Osteoblast (primary cell): ENCODE measurements at regions not wholly inside any gene's neighbourhood (a gene's known extent, or its start where the extent isn't known, plus 50 kb on each side); places are given as distances from the start of the nearest gene placed in this dataset.

ENCODE experiments used
- DNase-seq: peaks from one replicate; pipeline ENCODE4 v3.0.0; 2011; ENCODE audit warnings: low spot score, mixed read lengths; ENCODE audit not compliant: insufficient read length; ENCODE audit errors: missing footprints
- H2AFZ ChIP-seq: 2 replicates; pipeline ENCODE4 v1.6.0; 2011; ENCODE audit warnings: mild to moderate bottlenecking, low read length
- H3K27ac ChIP-seq: 2 replicates; pipeline ENCODE4 v1.5.1; 2011; ENCODE audit warnings: mild to moderate bottlenecking, low read depth, low read length, moderate library complexity
- H3K27me3 ChIP-seq: 2 replicates; pipeline ENCODE4 v1.6.0; 2012; ENCODE audit warnings: mild to moderate bottlenecking, control low read depth, inconsistent platforms, low read length, moderate library complexity; ENCODE audit not compliant: insufficient read depth
- H3K36me3 ChIP-seq: 2 replicates; pipeline ENCODE4 v1.5.1; 2011; ENCODE audit warnings: mild to moderate bottlenecking, low read length, control low read depth, moderate library complexity; ENCODE audit not compliant: insufficient read depth
- H3K4me1 ChIP-seq: 2 replicates; pipeline ENCODE4 v1.5.1; 2011; ENCODE audit warnings: mild to moderate bottlenecking, low read length, control low read depth, moderate library complexity; ENCODE audit not compliant: insufficient read depth
- H3K4me2 ChIP-seq: 2 replicates; pipeline ENCODE4 v1.6.0; 2011; ENCODE audit warnings: mild to moderate bottlenecking, low read length; ENCODE audit not compliant: insufficient read depth
- H3K4me3 ChIP-seq: fragments of 200-600 bp; sonication (generic); 3 replicates; pipeline ENCODE4 v1.5.1; 2012; ENCODE audit warnings: mild to moderate bottlenecking, low read length, inconsistent platforms; ENCODE audit not compliant: insufficient read depth
- H3K79me2 ChIP-seq: 2 replicates; pipeline ENCODE4 v1.6.0; 2012; ENCODE audit warnings: mild to moderate bottlenecking, low read length, control low read depth, inconsistent platforms; ENCODE audit not compliant: insufficient read depth
- H3K9me3 ChIP-seq: 2 replicates; pipeline ENCODE4 v1.5.1; 2011; ENCODE audit warnings: low read depth, low read length, control low read depth
- H4K20me1 ChIP-seq: 2 replicates; pipeline ENCODE4 v1.6.0; 2012; ENCODE audit warnings: mild to moderate bottlenecking, low read length, control low read depth; ENCODE audit not compliant: insufficient read depth
- TF ChIP-seq, protein P1 (sequence below): IDR thresholded peaks from 2 replicates; pipeline ENCODE4 v1.5.1; 2011; ENCODE audit warnings: mild to moderate bottlenecking, low read depth, low read length, moderate library complexity; ENCODE audit errors: extremely low read depth

DNA sequence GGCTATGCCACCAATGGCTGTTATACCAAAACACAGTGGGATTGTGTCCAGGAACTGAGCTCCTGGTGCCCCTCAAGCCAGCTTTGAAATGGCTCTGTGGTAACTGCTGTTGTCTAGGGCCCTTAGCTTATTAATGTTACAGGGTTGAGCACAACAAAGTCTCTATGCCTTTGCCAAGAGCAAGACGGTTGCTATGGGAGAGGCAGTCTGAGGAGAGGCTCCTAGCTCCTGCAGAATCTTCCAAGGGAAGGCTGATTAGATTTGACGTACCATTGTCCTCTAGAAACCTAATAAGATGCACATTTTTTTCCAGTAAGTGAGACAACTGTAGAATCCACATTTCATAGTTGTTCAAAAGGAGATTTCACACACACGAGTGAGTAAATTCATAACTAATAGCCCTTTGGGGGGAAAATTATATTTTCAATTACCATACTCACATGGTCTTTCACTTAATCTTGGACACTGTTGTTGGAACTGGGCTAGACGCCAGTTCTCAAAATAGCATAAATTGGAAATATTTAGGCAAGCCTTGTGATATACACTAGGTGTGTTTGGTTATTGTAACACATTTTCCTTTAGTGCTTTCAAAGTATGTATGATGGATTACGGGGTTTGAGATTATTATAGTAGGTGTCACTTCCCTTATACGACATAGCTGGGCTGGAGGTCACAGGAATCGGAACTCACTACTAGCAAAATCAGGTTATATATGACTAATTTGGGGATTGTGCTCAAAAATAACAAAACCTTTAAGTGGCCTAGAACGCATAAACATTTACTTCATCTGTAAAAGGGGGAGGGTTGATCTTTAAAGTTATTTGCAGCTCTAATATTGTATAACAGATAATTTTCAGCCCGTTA, 186.3 kb upstream of the EGFLAM start:
- Histone ChIP-seq H4K20me1 (no peaks in the 10 kb centered on the region), H3K9me3 (no peaks in the 10 kb centered on the region), H3K4me2 (no peak overlapping the region), H2AFZ (no peak overlapping the region), H3K79me2 (no peaks in the 10 kb centered on the region), H3K36me3 (no peaks in the 10 kb centered on the region), H3K4me3 (no peak overlapping the region), H3K27ac (no peak overlapping the region), H3K27me3 (no peaks in the 10 kb centered on the region), H3K4me1 (no peaks in the 10 kb centered on the region)
- TF ChIP-seq, protein P1, sequence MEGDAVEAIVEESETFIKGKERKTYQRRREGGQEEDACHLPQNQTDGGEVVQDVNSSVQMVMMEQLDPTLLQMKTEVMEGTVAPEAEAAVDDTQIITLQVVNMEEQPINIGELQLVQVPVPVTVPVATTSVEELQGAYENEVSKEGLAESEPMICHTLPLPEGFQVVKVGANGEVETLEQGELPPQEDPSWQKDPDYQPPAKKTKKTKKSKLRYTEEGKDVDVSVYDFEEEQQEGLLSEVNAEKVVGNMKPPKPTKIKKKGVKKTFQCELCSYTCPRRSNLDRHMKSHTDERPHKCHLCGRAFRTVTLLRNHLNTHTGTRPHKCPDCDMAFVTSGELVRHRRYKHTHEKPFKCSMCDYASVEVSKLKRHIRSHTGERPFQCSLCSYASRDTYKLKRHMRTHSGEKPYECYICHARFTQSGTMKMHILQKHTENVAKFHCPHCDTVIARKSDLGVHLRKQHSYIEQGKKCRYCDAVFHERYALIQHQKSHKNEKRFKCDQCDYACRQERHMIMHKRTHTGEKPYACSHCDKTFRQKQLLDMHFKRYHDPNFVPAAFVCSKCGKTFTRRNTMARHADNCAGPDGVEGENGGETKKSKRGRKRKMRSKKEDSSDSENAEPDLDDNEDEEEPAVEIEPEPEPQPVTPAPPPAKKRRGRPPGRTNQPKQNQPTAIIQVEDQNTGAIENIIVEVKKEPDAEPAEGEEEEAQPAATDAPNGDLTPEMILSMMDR = no peak
- no peak for DNase-seq

DNA sequence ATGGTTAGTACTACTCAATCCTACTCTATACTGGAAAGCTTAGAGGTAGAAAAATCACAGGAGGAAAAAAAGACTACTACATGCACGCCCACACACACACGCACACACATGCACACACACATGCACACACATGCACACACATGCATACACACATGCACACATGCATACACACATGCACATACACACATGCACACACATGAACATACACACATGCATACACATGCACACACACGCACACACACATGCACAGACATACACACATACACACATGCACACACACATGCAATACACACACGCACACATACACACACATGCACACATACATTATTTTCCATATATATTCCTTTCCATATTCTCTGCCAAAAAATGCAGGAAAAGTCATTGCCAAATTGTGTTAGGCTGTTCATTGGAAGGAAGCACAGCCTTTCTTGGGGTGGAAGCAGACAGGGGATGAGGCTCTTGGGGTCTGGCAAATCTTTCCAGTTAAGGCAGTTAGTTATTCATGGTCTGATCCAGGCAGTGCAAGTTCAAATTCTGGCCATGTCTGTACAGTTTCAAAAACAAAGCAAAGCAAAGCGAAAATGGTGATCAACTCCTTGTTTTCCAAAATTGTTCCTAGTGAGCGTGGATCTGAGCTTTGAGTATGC, 187.9 kb upstream of the EGFLAM start:
- no peaks in the 10 kb centered on the region for H3K27me3 ChIP-seq
- H3K79me2 ChIP-seq = no peaks in the 10 kb centered on the region
- H3K4me2 ChIP-seq = no peak overlapping the region
- H3K9me3 ChIP-seq = no peaks in the 10 kb centered on the region
- H3K36me3 ChIP-seq = no peaks in the 10 kb centered on the region
- DNase-seq = no peak
- no peak overlapping the region for H3K27ac ChIP-seq
- H3K4me3 ChIP-seq = no peak overlapping the region
- H4K20me1 ChIP-seq = no peaks in the 10 kb centered on the region
- no peak overlapping the region for H2AFZ ChIP-seq
- TF ChIP-seq, protein P1 = no peak
- H3K4me1 ChIP-seq = no peaks in the 10 kb centered on the region

DNA sequence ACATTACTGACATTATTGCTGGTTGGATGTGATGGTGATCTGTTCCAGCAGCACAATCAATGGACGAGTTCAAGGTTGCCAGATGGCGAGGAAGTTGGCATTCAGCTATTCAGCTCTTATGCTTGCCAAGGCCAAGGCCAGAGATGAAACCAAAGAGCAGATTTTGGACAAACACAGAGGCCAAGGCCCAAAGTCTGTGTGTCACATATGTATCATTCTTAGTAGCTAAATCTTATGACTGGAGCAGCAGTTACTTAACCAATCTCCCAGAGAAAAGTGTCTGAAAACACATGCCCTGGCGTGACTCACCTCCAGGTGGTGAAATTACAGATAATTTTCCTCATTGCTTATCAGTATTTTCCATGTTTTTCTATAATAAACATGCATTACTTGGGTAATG, 189.0 kb upstream of the EGFLAM start:
- Histone ChIP-seq H2AFZ (no peak overlapping the region), H3K27ac (no peak overlapping the region)

More for the DNA sequence above, 189.0 kb upstream of the EGFLAM start:
- no peak overlapping the region for H3K4me3 ChIP-seq
- no peaks in the 10 kb centered on the region for H4K20me1 ChIP-seq
- H3K27me3 ChIP-seq = no peaks in the 10 kb centered on the region
- H3K4me1 ChIP-seq = no peaks in the 10 kb centered on the region
- DNase-seq = no peak
- H3K79me2 ChIP-seq = no peaks in the 10 kb centered on the region
- H3K4me2 ChIP-seq = no peak overlapping the region
- no peaks in the 10 kb centered on the region for H3K9me3 ChIP-seq
- H3K36me3 ChIP-seq = no peaks in the 10 kb centered on the region
- TF ChIP-seq, protein P1 = no peak
